ENCODE measurements at regions not wholly inside any gene's neighbourhood (a gene's known extent, or its start where the extent isn't known, plus 50 kb on each side); places are given as distances from the start of the nearest gene placed in this dataset.

- TF ChIP-seq, protein P1, sequence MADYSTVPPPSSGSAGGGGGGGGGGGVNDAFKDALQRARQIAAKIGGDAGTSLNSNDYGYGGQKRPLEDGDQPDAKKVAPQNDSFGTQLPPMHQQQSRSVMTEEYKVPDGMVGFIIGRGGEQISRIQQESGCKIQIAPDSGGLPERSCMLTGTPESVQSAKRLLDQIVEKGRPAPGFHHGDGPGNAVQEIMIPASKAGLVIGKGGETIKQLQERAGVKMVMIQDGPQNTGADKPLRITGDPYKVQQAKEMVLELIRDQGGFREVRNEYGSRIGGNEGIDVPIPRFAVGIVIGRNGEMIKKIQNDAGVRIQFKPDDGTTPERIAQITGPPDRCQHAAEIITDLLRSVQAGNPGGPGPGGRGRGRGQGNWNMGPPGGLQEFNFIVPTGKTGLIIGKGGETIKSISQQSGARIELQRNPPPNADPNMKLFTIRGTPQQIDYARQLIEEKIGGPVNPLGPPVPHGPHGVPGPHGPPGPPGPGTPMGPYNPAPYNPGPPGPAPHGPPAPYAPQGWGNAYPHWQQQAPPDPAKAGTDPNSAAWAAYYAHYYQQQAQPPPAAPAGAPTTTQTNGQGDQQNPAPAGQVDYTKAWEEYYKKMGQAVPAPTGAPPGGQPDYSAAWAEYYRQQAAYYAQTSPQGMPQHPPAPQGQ (CRISPR knock-in tag; IDR thresholded peaks at IDR 0.05; ENCODE audit: borderline replicate concordance) = no peak
- no peak for TF ChIP-seq ZBTB3 (CRISPR knock-in tag; IDR thresholded peaks at IDR 0.05; ENCODE audit: borderline replicate concordance, low read depth)
Observed at GRCh38 chr6:165875946-165876345, 212.9 kb upstream of the PDE10A start (continued).

GRCh38 chr6:165873976-165874375 lies 210.9 kb upstream of the PDE10A start:
- no peak overlapping the region for H3K27ac ChIP-seq (ENCODE audit: extremely low read length, insufficient read depth, low read length)
- no peaks in the 10 kb centered on the region for H3K79me2 ChIP-seq (ENCODE audit: insufficient read depth, low read length)
- ChIA-PET CTCF (ENCODE audit: low intra/inter-chr PET ratio, low total read pairs) (no interaction called here), POLR2A (no interaction called here)
- ATAC-seq = no peak
- H3K4me1 ChIP-seq (ENCODE audit: insufficient read depth, low read length) = no peaks in the 10 kb centered on the region
- WGBS (ENCODE audit: low lambda C conversion rate) = 5% methylated on average over 2 of the region's 2 CpGs
- no peak overlapping the region for H3K9ac ChIP-seq (ENCODE audit: insufficient read depth, low read depth, low read length)
- peaks cover 0 to 4% of the 10 kb centered on the region in 2 experiments; a peak in 2 of 5 replicates for H3K27me3 ChIP-seq (ENCODE audit: control insufficient read depth in 1 of 2, insufficient read depth in 2 of 2, low read length in 2 of 2)
- no peaks in the 10 kb centered on the region for H3K36me3 ChIP-seq (replicated peaks in 1 of 2; ENCODE audit: control insufficient read depth in 1 of 2, insufficient read depth in 2 of 2, low read length in 2 of 2)
- H2AFZ ChIP-seq (ENCODE audit: low read length) = no peak overlapping the region
- intact Hi-C loops (cut with micrococcal nuclease; ENCODE audit: unreplicated experiment) = no loop called here
- no peak for FAIRE-seq
- BruUV-seq (replicated peaks) = no TSS peak
- H3K4me2 ChIP-seq (ENCODE audit: low read depth, low read length) = no peak overlapping the region
- H3K9me3 ChIP-seq (ENCODE audit: low read length) = peaks cover 9% of the 10 kb centered on the region
- H3K4me3 ChIP-seq (replicated peaks in 1 of 3; ENCODE audit: insufficient read depth in 1 of 3, low read depth in 2 of 3, low read length in 3 of 3) = no peak overlapping the region
- in situ Hi-C loops (cut with HindIII; ENCODE audit: extremely low pct_ligation_motif_present, low pct_unique_long_range_greater_than_20kb) = no loop called here
- DNase-seq (ENCODE audit: low spot score) = no peak
- H4K20me1 ChIP-seq (ENCODE audit: insufficient read depth, low read length) = no peaks in the 10 kb centered on the region
- no peak for TF ChIP-seq SMAD3 (CRISPR knock-in tag; IDR thresholded peaks at IDR 0.05)
- no peak for TF ChIP-seq PHF5A (CRISPR knock-in tag; IDR thresholded peaks at IDR 0.05; ENCODE audit: low read depth, unreplicated experiment)
- TF ChIP-seq THYN1 (CRISPR knock-in tag; IDR thresholded peaks at IDR 0.05; ENCODE audit: borderline replicate concordance, low read depth) = no peak
- TF ChIP-seq, protein P2, sequence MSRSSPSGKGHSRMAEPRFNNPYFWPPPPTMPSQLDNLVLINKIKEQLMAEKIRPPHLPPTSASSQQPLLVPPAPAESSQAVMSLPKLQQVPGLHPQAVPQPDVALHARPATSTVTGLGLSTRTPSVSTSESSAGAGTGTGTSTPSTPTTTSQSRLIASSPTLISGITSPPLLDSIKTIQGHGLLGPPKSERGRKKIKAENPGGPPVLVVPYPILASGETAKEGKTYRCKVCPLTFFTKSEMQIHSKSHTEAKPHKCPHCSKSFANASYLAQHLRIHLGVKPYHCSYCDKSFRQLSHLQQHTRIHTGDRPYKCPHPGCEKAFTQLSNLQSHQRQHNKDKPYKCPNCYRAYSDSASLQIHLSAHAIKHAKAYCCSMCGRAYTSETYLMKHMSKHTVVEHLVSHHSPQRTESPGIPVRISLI (CRISPR knock-in tag; IDR thresholded peaks at IDR 0.05; ENCODE audit: borderline replicate concordance) = no peak
- no peak for TF ChIP-seq BCLAF1 (IDR thresholded peaks at IDR 0.05)
- TF ChIP-seq ZNF75D (CRISPR knock-in tag; IDR thresholded peaks at IDR 0.05; ENCODE audit: borderline replicate concordance) = no peak
- TF ChIP-seq TOPORS (CRISPR knock-in tag; IDR thresholded peaks at IDR 0.05) = no peak
- no peak for TF ChIP-seq SPEN (CRISPR knock-in tag; IDR thresholded peaks at IDR 0.05; ENCODE audit: low read depth)
- TF ChIP-seq GATA4 (IDR thresholded peaks at IDR 0.05; ENCODE audit: borderline replicate concordance, low read depth) = no peak
- TF ChIP-seq NFE2 (CRISPR knock-in tag; IDR thresholded peaks at IDR 0.05) = no peak
- TF ChIP-seq ZNF20 (CRISPR knock-in tag; IDR thresholded peaks at IDR 0.05) = no peak
- TF ChIP-seq MAZ (IDR thresholded peaks at IDR 0.05; ENCODE audit: borderline replicate concordance, low read depth, low read length) = no peak
- TF ChIP-seq MAZ (CRISPR knock-in tag; IDR thresholded peaks at IDR 0.05; ENCODE audit: low read depth) = no peak
- TF ChIP-seq PRMT3 (CRISPR knock-in tag; IDR thresholded peaks at IDR 0.05; ENCODE audit: borderline replicate concordance, low read depth) = no peak
- TF ChIP-seq NBN (conservative IDR thresholded peaks at IDR 0.05) = no peak
- no peak for TF ChIP-seq ATF4 (CRISPR knock-in tag; IDR thresholded peaks at IDR 0.05)
